ENCODE measurements at regions not wholly inside any gene's neighbourhood (a gene's known extent, or its start where the extent isn't known, plus 50 kb on each side); places are given as distances from the start of the nearest gene placed in this dataset.

DNA sequence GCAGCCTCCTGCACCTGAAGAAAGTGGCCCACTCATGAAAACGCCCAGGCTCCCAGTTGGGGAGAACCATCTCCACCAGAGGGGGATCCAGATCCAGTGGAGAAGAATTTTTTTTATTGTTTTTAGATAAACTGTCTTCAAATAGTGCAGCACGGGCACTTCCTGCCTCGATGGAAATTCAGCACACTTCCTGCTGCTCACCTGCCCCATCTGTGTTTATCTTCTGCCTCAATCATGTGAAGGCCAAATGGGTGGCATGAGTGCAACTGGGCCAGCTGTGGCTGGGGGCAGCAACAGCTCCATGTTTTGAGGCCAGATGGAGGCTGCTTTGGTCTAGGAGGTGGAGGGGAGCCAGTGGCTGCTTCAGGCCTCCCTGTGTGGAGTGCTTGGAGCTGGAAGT, 75.9 kb upstream of the WSB1 start:
- H3K4me3 ChIP-seq (ENCODE audit: low read depth, low read length): no peak overlapping the region
- DNase-seq (ENCODE audit: extremely low spot score): no peak
- H3K4me1 ChIP-seq (ENCODE audit: insufficient read depth): no peaks in the 10 kb centered on the region
- H3K27ac ChIP-seq (ENCODE audit: low read depth): no peak overlapping the region
- 73% methylated on average over 3 of the region's 3 CpGs for WGBS
- no peaks in the 10 kb centered on the region for H3K36me3 ChIP-seq (ENCODE audit: insufficient read depth)

GRCh38 chr17:27218719-27219488, 75.0 kb upstream of the WSB1 start:
- no peaks in the 10 kb centered on the region for H3K36me3 ChIP-seq (ENCODE audit: insufficient read depth)
- H3K4me1 ChIP-seq (ENCODE audit: insufficient read depth): no peaks in the 10 kb centered on the region
- no peak for DNase-seq (ENCODE audit: extremely low spot score)
- H3K4me3 ChIP-seq (ENCODE audit: low read depth, low read length): no peak overlapping the region
- WGBS: 78% methylated on average over 6 of the region's 6 CpGs
- no peak overlapping the region for H3K27ac ChIP-seq (ENCODE audit: low read depth)

DNA sequence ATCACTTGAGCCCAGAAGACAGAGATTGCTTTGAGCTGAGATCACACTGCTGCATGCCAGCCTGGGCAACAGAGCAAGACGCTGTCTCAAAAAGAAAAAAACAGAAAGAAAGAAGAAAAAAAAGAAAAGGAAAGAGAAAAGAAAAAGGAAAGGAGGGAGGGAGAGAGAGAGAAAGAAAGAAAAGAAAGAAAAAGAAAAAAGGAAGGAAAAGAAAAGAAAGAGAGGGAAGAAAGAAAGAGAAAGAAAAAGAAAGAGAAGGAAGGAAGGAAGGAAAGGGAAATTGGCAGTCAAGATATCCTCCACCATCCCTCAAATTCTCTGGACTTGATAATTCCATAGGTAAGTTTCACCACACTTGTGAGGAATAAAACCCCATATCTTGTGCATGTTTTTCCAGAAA, 71.4 kb upstream of the WSB1 start:
- WGBS: 84% methylated on average over 1 of the region's 1 CpG
- no peak for DNase-seq (ENCODE audit: extremely low spot score)
- no peak overlapping the region for H3K27ac ChIP-seq (ENCODE audit: low read depth)
- H3K36me3 ChIP-seq (ENCODE audit: insufficient read depth): no peaks in the 10 kb centered on the region
- H3K4me3 ChIP-seq (ENCODE audit: low read depth, low read length): no peak overlapping the region
- H3K4me1 ChIP-seq (ENCODE audit: insufficient read depth): no peaks in the 10 kb centered on the region

DNA sequence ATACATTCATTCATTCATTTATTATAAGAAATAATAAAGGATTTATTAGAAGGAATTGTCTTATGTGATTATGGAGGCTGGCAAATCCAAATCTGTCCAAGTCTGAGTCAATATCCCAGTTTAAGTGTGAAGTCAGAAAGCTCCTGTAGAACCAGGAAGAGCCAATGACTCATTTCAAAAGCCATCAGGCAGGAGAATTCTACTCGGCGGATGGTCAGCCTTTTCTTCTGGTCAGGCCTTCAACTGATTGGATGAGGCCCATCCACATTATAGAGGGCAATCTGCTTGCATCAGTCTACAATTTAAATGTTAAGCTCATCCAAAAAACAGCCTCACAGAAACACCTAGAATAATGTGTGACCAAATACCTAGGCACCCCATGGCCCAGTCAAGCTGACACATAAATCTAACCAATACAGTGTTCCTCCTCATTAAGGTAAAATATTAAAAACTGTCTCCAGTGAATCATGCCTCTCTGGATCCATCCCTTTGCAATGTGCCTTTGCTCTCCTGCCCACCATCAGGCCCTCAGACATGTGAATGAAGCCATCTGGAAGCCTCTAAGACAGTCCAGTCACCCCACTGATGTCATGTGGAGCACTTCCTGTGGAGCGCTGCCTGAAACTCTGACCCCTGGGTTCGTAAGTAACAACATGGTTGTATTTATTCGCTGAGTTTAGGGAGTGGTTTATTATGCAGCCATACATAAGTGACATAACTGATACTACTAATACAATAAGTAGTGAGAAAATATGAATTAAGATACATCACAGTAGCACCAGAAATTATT, 69.2 kb upstream of the WSB1 start:
- DNase-seq (ENCODE audit: extremely low spot score): no peak
- no peaks in the 10 kb centered on the region for H3K36me3 ChIP-seq (ENCODE audit: insufficient read depth)
- H3K4me3 ChIP-seq (ENCODE audit: low read depth, low read length): no peak overlapping the region
- no peaks in the 10 kb centered on the region for H3K4me1 ChIP-seq (ENCODE audit: insufficient read depth)
- WGBS: 79% methylated on average over 5 of the region's 5 CpGs
- H3K27ac ChIP-seq (ENCODE audit: low read depth): no peak overlapping the region

DNA sequence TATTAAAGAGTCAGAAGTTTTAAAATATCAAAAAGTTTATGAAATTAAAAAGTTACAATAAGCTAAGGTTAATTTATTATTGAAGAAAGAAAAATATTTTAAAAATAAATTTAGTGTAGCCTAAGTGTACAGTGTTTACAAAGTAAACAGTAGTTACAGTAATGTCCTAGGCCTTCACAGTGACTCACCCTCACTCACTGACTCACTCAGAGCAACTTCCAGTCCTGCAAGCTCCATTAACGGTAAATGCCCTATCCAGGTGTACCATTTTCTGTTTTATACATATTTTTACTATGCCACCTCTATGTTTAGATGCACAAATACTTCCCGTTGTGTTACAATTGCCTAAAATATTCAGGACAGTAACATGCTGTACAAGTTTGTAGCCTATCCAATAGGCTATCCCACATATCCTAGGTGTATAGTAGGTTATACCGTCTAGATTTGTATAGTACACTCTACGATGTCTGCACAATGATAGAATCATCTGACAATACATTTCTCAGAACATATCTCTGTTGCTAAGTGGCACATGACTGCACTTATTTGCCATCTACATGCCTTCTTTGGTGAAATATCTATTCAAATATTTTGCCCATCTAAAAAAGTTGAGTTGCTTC, 67.2 kb upstream of the WSB1 start:
- no peaks in the 10 kb centered on the region for H3K36me3 ChIP-seq (ENCODE audit: insufficient read depth)
- H3K4me1 ChIP-seq (ENCODE audit: insufficient read depth): no peaks in the 10 kb centered on the region
- 78% methylated on average over 4 of the region's 4 CpGs for WGBS
- no peak overlapping the region for H3K4me3 ChIP-seq (ENCODE audit: low read depth, low read length)
- no peak for DNase-seq (ENCODE audit: extremely low spot score)
- no peak overlapping the region for H3K27ac ChIP-seq (ENCODE audit: low read depth)

GRCh38 chr17:27230996-27231395, 62.9 kb upstream of the WSB1 start:
- WGBS: 84% methylated on average over 8 of the region's 8 CpGs
- Histone ChIP-seq H3K4me3 (ENCODE audit: low read depth, low read length) (no peak overlapping the region), H3K27ac (ENCODE audit: low read depth) (no peak overlapping the region), H3K4me1 (ENCODE audit: insufficient read depth) (no peaks in the 10 kb centered on the region), H3K36me3 (ENCODE audit: insufficient read depth) (no peaks in the 10 kb centered on the region)
- no peak for DNase-seq (ENCODE audit: extremely low spot score)

DNA sequence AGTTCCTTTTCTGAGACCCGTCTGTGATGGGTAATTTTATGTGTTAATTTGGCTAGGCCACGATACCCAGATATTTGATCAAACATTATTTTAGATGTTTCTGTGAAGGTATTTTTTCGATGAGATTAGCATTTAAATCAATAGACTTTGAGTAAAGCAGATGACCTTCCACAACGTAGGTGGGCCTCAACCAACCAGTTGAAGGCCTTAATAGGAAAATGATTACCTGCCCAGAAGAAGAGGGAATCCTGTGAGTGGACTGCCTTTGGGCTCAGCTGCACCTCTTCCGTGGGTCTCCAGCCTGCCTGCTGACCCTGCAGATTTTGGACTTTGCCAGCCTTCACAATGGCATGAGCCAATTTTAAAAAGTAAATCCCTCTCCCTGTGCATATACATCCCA, 61.6 kb upstream of the WSB1 start:
- Histone ChIP-seq H3K36me3 (ENCODE audit: insufficient read depth) (no peaks in the 10 kb centered on the region), H3K4me1 (ENCODE audit: insufficient read depth) (no peaks in the 10 kb centered on the region), H3K27ac (ENCODE audit: low read depth) (no peak overlapping the region), H3K4me3 (ENCODE audit: low read depth, low read length) (no peak overlapping the region)
- no peak for DNase-seq (ENCODE audit: extremely low spot score)
- WGBS: 91% methylated on average over 5 of the region's 5 CpGs

GRCh38 chr17:27233059-27233458, 60.9 kb upstream of the WSB1 start:
- DNase-seq (ENCODE audit: extremely low spot score): no peak
- H3K4me1 ChIP-seq (ENCODE audit: insufficient read depth): no peaks in the 10 kb centered on the region
- WGBS: 76% methylated on average over 3 of the region's 3 CpGs
- no peaks in the 10 kb centered on the region for H3K36me3 ChIP-seq (ENCODE audit: insufficient read depth)
- no peak overlapping the region for H3K27ac ChIP-seq (ENCODE audit: low read depth)
- no peak overlapping the region for H3K4me3 ChIP-seq (ENCODE audit: low read depth, low read length)

DNA sequence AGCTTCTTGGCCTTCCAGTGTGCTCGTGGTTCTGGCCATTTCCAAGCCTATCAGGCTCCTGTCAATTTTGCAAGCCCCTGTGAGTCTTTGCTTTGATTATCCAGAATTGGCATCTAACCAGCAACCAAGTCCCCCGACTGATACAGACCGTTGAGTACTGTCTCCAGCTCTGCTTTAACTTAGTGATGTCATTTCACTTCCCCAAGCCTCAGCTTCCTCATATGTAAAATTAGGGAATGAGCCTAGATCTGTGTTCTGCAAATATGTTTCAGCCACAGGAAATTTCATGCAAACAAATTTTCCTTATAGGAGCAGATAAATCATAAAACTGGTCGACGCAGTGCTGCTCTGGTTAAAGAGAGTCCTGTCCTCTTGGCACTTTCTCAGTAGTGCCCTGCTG, 60.1 kb upstream of the WSB1 start:
- DNase-seq (ENCODE audit: extremely low spot score): no peak
- 47% methylated on average over 5 of the region's 5 CpGs for WGBS
- H3K4me1 ChIP-seq (ENCODE audit: insufficient read depth): no peaks in the 10 kb centered on the region

DNA sequence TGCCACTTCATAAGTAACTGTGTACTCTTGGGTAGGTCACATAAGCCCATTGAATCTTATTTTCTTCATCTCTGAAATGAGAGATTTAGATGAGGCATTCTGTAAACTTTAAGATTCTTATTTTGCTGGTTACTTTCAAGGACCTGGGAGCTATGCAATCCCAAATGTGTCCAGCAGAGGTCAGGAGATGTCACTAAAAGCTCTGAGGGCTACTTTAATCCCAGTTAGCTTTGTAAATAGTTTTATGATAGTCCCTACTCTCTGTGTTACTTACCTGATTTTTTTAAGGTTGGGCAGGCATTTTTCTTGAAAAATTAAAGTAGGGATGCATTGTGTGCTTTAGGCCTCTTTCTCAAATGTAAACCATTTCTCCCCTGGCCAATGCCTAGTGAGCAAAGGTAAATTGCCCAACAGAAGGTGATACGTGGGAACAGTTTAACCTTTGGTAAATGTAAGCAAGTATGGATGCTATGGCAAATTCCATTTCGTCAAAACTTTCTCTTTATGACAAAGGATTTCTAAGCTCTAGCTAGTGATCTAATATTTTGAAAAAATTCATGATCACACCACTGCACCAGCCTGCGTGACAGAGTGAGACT, 57.1 kb upstream of the WSB1 start:
- DNase-seq (ENCODE audit: extremely low spot score): peak; percentile 61

More for the DNA sequence above, 60.1 kb upstream of the WSB1 start:
- Histone ChIP-seq H3K36me3 (ENCODE audit: insufficient read depth) (no peaks in the 10 kb centered on the region), H3K27ac (ENCODE audit: low read depth) (no peak overlapping the region), H3K4me3 (ENCODE audit: low read depth, low read length) (no peak overlapping the region)

GRCh38 chr17:27237890-27238289, 56.0 kb upstream of the WSB1 start:
- Histone ChIP-seq H3K36me3 (ENCODE audit: insufficient read depth) (no peaks in the 10 kb centered on the region), H3K4me3 (ENCODE audit: low read depth, low read length) (no peak overlapping the region), H3K4me1 (ENCODE audit: insufficient read depth) (no peaks in the 10 kb centered on the region), H3K27ac (ENCODE audit: low read depth) (no peak overlapping the region)
- no peak for DNase-seq (ENCODE audit: extremely low spot score)
- 93% methylated on average over 7 of the region's 7 CpGs for WGBS

More for the DNA sequence above, 57.1 kb upstream of the WSB1 start:
- Histone ChIP-seq H3K36me3 (ENCODE audit: insufficient read depth) (no peaks in the 10 kb centered on the region), H3K4me3 (ENCODE audit: low read depth, low read length) (no peak overlapping the region), H3K27ac (ENCODE audit: low read depth) (no peak overlapping the region), H3K4me1 (ENCODE audit: insufficient read depth) (no peaks in the 10 kb centered on the region)
- 63% methylated on average over 3 of the region's 3 CpGs for WGBS

GRCh38 chr17:27239046-27239445, 54.9 kb upstream of the WSB1 start:
- H3K36me3 ChIP-seq (ENCODE audit: insufficient read depth): no peaks in the 10 kb centered on the region
- no peak overlapping the region for H3K4me3 ChIP-seq (ENCODE audit: low read depth, low read length)
- no peaks in the 10 kb centered on the region for H3K4me1 ChIP-seq (ENCODE audit: insufficient read depth)
- no peak overlapping the region for H3K27ac ChIP-seq (ENCODE audit: low read depth)
- no peak for DNase-seq (ENCODE audit: extremely low spot score)
- WGBS: 77% methylated on average over 5 of the region's 5 CpGs

DNA sequence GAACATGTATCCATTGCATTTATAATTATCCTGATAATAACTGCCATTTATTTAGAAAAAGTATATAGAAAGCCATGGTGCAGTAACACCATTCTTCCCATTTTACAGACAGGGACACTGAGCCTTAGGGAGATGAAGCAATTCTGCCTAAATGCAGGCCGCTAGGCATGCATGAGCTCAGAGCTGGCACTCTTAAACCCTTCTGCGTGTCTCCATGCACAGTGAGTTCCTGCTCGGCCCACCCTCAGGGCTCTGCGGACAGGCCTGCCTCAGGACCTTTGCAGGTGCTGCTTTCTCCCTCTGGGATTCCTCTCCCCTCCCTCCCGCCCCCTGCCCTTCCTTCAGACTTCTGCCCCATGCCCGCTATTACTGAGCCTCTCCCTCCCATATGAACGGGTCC, 54.3 kb upstream of the WSB1 start:
- 91% methylated on average over 7 of the region's 7 CpGs for WGBS
- Histone ChIP-seq H3K27ac (ENCODE audit: low read depth) (no peak overlapping the region), H3K4me3 (ENCODE audit: low read depth, low read length) (no peak overlapping the region), H3K36me3 (ENCODE audit: insufficient read depth) (no peaks in the 10 kb centered on the region), H3K4me1 (ENCODE audit: insufficient read depth) (no peaks in the 10 kb centered on the region)
- DNase-seq (ENCODE audit: extremely low spot score): no peak
